ENCODE measurements at regions not wholly inside any gene's neighbourhood (a gene's known extent, or its start where the extent isn't known, plus 50 kb on each side); places are given as distances from the start of the nearest gene placed in this dataset.

- Histone ChIP-seq H3K9me3 (peaks cover 0 to 10% (median 0%) of the 10 kb centered on the region in 3 donors), H3K4me1 (no peaks in the 10 kb centered on the region), H3K4me3 (no peak overlapping the region), H3K36me3 (no peaks in the 10 kb centered on the region), H3K27ac (no peak overlapping the region), H3K27me3 (no peaks in the 10 kb centered on the region)
- TF ChIP-seq CTCF (IDR thresholded peaks at IDR 0.05) (no peak), POLR2A (IDR thresholded peaks at IDR 0.05) (no peak)
- DNase-seq, result no peak
- intact Hi-C loops (cut with DNase I), result no loop called here
- WGBS, 2 donors, result 80% methylated on average over 1 of the region's 5 CpGs; no CpG with 5 or more reads in 1 of the 2 donors
Measured at GRCh38 chr10:57507788-57508187, 759.9 kb downstream of the IPMK start.

GRCh38 chr10:57506414-57507094, 761.1 kb downstream of the IPMK start:
- Histone ChIP-seq H3K36me3 (no peaks in the 10 kb centered on the region), H3K9me3 (peaks cover 0 to 10% (median 0%) of the 10 kb centered on the region in 3 donors), H3K4me3 (no peak overlapping the region), H3K4me1 (no peaks in the 10 kb centered on the region), H3K27ac (no peak overlapping the region), H3K27me3 (no peaks in the 10 kb centered on the region)
- no peak for TF ChIP-seq POLR2A (IDR thresholded peaks at IDR 0.05)
- TF ChIP-seq CTCF (IDR thresholded peaks at IDR 0.05), result no peak
- intact Hi-C loops (cut with DNase I), result no loop called here
- 70% methylated on average over 6 of the region's 10 CpGs; no CpG with 5 or more reads in 1 of the 2 donors for WGBS, 2 donors
- no peak for DNase-seq

GRCh38 chr10:57494486-57494885, 773.2 kb downstream of the IPMK start:
- intact Hi-C loops (cut with DNase I), result no loop called here
- Histone ChIP-seq H3K9me3 (no peaks in the 10 kb centered on the region), H3K36me3 (no peaks in the 10 kb centered on the region), H3K27ac (no peak overlapping the region), H3K27me3 (no peaks in the 10 kb centered on the region), H3K4me1 (no peaks in the 10 kb centered on the region), H3K4me3 (no peak overlapping the region)
- TF ChIP-seq POLR2A (IDR thresholded peaks at IDR 0.05) (no peak), CTCF (IDR thresholded peaks at IDR 0.05) (no peak)
- no peak for DNase-seq
- WGBS, 2 donors, result 73 to 79% methylated on average over 2 of the region's 2 CpGs

- no peak for TF ChIP-seq CTCF (IDR thresholded peaks at IDR 0.05)
- no peak for DNase-seq
Measured at GRCh38 chr10:57482259-57482658, 785.4 kb downstream of the IPMK start.

GRCh38 chr10:57472823-57473619, 794.7 kb downstream of the IPMK start:
- Histone ChIP-seq H3K9me3 (no peaks in the 10 kb centered on the region), H3K27me3 (no peaks in the 10 kb centered on the region), H3K27ac (no peak overlapping the region), H3K4me3 (no peak overlapping the region), H3K4me1 (no peaks in the 10 kb centered on the region), H3K36me3 (no peaks in the 10 kb centered on the region)
- DNase-seq, result no peak
- intact Hi-C loops (cut with DNase I), result no loop called here
- no peak for TF ChIP-seq POLR2A (IDR thresholded peaks at IDR 0.05)
- no peak for TF ChIP-seq CTCF (IDR thresholded peaks at IDR 0.05)
- WGBS, 2 donors, result 83 to 85% methylated on average over 2 of the region's 2 CpGs

More at GRCh38 chr10:57482259-57482658, 785.4 kb downstream of the IPMK start:
- Histone ChIP-seq H3K36me3 (no peaks in the 10 kb centered on the region), H3K27ac (no peak overlapping the region), H3K4me1 (no peaks in the 10 kb centered on the region), H3K27me3 (no peaks in the 10 kb centered on the region), H3K9me3 (no peaks in the 10 kb centered on the region), H3K4me3 (no peak overlapping the region)
- WGBS, 2 donors, result 31 to 50% methylated on average over 1 of the region's 1 CpG
- intact Hi-C loops (cut with DNase I), result no loop called here

All from esophagus squamous epithelium (tissue), 5 donors.